ENCODE measurements at regions not wholly inside any gene's neighbourhood (a gene's known extent, or its start where the extent isn't known, plus 50 kb on each side); places are given as distances from the start of the nearest gene placed in this dataset.
A peak's percentile ranks its signal among the peaks of the same experiment; 100 is the strongest.
"Not testable (repeated sequence)": the region's sequence is repeated elsewhere in the genome, so short reads cannot be mapped to it uniquely, and the experiment has no call there.

GRCh38 chr11:104781719-104782376, 116.4 kb downstream of the CASP12 start:
- no peak overlapping the region for H3K4me3 ChIP-seq (ENCODE audit: control insufficient read depth, low read depth, low read length)
- no peak for DNase-seq (ENCODE audit: low read depth)
- no peak for TF ChIP-seq CTCF (conservative IDR thresholded peaks at IDR 0.05; ENCODE audit: control insufficient read depth, insufficient read depth, low read depth, low read length)

GRCh38 chr11:104781037-104781436, 117.2 kb downstream of the CASP12 start:
- no peak overlapping the region for H3K4me3 ChIP-seq (ENCODE audit: control insufficient read depth, low read depth, low read length)
- no peak for TF ChIP-seq CTCF (conservative IDR thresholded peaks at IDR 0.05; ENCODE audit: control insufficient read depth, insufficient read depth, low read depth, low read length)
- no peak for DNase-seq (ENCODE audit: low read depth)

GRCh38 chr11:104776501-104777170, 121.6 kb downstream of the CASP12 start:
- H3K4me3 ChIP-seq (ENCODE audit: control insufficient read depth, low read depth, low read length) = no peak overlapping the region
- TF ChIP-seq CTCF (conservative IDR thresholded peaks at IDR 0.05; ENCODE audit: control insufficient read depth, insufficient read depth, low read depth, low read length) = no peak
- no peak for DNase-seq (ENCODE audit: low read depth)

GRCh38 chr11:104774578-104774977, 123.7 kb downstream of the CASP12 start:
- no peak overlapping the region for H3K4me3 ChIP-seq (ENCODE audit: control insufficient read depth, low read depth, low read length)
- no peak for DNase-seq (ENCODE audit: low read depth)
- TF ChIP-seq CTCF (conservative IDR thresholded peaks at IDR 0.05; ENCODE audit: control insufficient read depth, insufficient read depth, low read depth, low read length) = no peak

- no peak for TF ChIP-seq CTCF (conservative IDR thresholded peaks at IDR 0.05; ENCODE audit: control insufficient read depth, insufficient read depth, low read depth, low read length)
- H3K4me3 ChIP-seq (ENCODE audit: control insufficient read depth, low read depth, low read length) = no peak overlapping the region
- peak; percentile 96 for DNase-seq (ENCODE audit: low read depth)
Observed at GRCh38 chr11:104772806-104773241, 125.4 kb downstream of the CASP12 start.

GRCh38 chr11:104771763-104772162, 126.5 kb downstream of the CASP12 start:
- DNase-seq (ENCODE audit: low read depth) = peak; percentile 44
- no peak for TF ChIP-seq CTCF (conservative IDR thresholded peaks at IDR 0.05; ENCODE audit: control insufficient read depth, insufficient read depth, low read depth, low read length)
- H3K4me3 ChIP-seq (ENCODE audit: control insufficient read depth, low read depth, low read length) = no peak overlapping the region

GRCh38 chr11:104771046-104771445, 127.2 kb downstream of the CASP12 start:
- not testable (repeated sequence) for H3K4me3 ChIP-seq (ENCODE audit: control insufficient read depth, low read depth, low read length); DNase-seq (ENCODE audit: low read depth)

Measured in fibroblast of mammary gland (primary cell).